ENCODE measurements at regions not wholly inside any gene's neighbourhood (a gene's known extent, or its start where the extent isn't known, plus 50 kb on each side); places are given as distances from the start of the nearest gene placed in this dataset.

DNA sequence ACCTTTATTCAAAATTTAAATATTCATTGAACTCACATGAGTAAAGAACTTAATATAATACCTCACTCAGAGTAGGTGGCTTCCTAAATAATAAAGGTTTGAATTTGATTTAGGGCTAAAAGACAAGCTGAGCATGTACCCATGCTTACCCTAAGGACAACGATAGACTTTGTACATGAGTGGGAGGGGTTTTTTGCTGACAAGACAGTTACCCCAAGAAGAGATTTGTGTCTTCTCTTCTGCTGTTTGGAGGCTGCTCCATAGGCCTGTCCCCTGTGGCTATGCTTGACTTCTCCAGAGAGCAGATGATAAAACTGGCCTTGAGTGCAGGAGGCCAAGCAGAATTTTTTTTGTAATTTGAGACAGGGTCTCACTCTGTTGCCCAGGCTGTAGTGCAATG, 383.9 kb downstream of the TMEM182 start:
- Histone ChIP-seq H3K27me3 (ENCODE audit: control insufficient read depth, insufficient read depth, low read length) (no peaks in the 10 kb centered on the region), H3K36me3 (ENCODE audit: control insufficient read depth, insufficient read depth, low read length) (no peaks in the 10 kb centered on the region), H3K9me3 (ENCODE audit: control insufficient read depth, insufficient read depth, low read length) (no peaks in the 10 kb centered on the region), H3K27ac (ENCODE audit: low read length) (no peak overlapping the region), H3K4me1 (ENCODE audit: control insufficient read depth, insufficient read depth, low read length) (no peaks in the 10 kb centered on the region), H3K4me3 (ENCODE audit: low read length) (no peak overlapping the region)
- DNase-seq (ENCODE audit: low read depth, low spot score): no peak
- no CpG with 5 or more reads among the region's 1 CpG for WGBS (ENCODE audit: insufficient coverage, insufficient read length)

DNA sequence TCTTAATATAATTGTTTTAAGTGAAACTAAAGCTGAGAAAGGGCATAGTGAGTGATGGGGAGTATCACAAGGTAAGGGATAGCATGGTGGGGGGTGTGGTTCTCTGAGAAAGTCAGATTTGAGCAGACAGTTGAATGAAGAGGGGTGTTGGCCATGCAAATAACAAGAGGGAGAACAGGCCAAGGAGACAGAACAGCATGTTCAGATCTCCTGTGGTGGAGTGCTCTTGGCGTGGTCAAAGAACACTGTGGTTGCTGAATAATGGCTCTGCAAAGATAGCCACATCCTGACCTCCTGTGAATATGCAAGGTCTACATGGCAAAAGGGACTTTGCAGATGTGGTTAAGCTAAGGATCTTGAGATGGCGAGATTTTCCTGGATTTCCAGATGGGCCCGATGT, 389.2 kb downstream of the TMEM182 start:
- H3K4me1 ChIP-seq (ENCODE audit: control insufficient read depth, insufficient read depth, low read length): no peaks in the 10 kb centered on the region
- H3K27me3 ChIP-seq (ENCODE audit: control insufficient read depth, insufficient read depth, low read length): no peaks in the 10 kb centered on the region
- H3K27ac ChIP-seq (ENCODE audit: low read length): no peak overlapping the region
- H3K36me3 ChIP-seq (ENCODE audit: control insufficient read depth, insufficient read depth, low read length): no peaks in the 10 kb centered on the region
- no CpG with 5 or more reads among the region's 3 CpGs for WGBS (ENCODE audit: insufficient coverage, insufficient read length)
- H3K9me3 ChIP-seq (ENCODE audit: control insufficient read depth, insufficient read depth, low read length): no peaks in the 10 kb centered on the region
- H3K4me3 ChIP-seq (ENCODE audit: low read length): no peak overlapping the region
- DNase-seq (ENCODE audit: low read depth, low spot score): no peak

DNA sequence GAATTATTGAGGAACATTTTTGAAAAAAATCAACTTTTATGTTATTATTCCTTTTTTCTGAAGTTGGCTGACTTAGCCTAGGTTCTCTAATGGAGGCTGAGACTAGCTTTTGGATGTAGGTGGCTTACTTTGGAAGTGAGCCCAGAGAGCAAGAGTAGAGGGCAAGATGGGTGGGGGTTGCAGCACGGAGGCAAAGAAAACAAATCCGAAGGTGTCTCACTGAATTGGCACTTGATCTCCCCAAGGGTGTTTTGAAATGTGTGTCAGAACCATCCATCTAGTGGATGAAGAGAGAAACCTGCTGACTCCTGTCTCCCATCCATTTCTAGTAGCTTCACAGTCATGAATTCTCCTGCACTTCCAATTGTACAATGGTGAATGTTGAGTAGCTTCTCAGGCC, 390.7 kb downstream of the TMEM182 start:
- WGBS (ENCODE audit: insufficient coverage, insufficient read length): no CpG with 5 or more reads among the region's 2 CpGs
- Histone ChIP-seq H3K9me3 (ENCODE audit: control insufficient read depth, insufficient read depth, low read length) (no peaks in the 10 kb centered on the region), H3K36me3 (ENCODE audit: control insufficient read depth, insufficient read depth, low read length) (no peaks in the 10 kb centered on the region), H3K27ac (ENCODE audit: low read length) (no peak overlapping the region), H3K4me1 (ENCODE audit: control insufficient read depth, insufficient read depth, low read length) (no peaks in the 10 kb centered on the region), H3K27me3 (ENCODE audit: control insufficient read depth, insufficient read depth, low read length) (no peaks in the 10 kb centered on the region), H3K4me3 (ENCODE audit: low read length) (no peak overlapping the region)
- DNase-seq (ENCODE audit: low read depth, low spot score): no peak

DNA sequence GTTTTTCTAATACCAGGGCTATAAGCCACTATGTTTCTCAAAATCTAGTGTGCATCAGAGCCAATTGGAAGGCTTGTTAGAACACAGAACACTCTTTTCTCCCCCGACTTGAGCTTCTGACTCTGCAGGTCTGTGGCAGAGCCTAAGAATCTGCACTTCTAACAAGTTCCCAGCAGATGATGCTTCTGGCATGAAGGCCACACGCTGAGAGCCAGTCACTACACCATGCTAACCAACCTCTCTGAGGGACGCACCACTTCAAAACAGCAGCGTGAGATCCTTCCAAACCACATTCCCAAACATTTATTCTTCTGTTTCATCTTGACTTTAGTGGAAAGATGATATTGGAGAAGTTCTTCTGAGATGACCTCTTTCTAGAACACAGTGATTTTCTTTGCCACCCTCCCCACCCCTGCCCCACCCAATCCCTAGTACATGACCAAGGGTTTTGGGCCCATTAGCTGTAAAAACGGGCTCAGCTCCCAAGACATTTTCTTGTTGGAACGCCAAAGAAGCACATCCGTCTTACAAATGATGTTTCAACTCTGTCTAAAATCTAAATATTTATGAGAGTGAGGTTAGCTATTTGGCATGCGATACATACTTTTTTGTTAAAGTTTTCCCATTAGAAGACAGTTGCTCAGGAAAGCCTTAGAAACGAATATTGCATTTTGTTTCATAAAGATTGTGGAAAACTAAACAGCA, 391.9 kb downstream of the TMEM182 start:
- H3K36me3 ChIP-seq (ENCODE audit: control insufficient read depth, insufficient read depth, low read length): no peaks in the 10 kb centered on the region
- H3K27ac ChIP-seq (ENCODE audit: low read length): no peak overlapping the region
- no peak for DNase-seq (ENCODE audit: low read depth, low spot score)
- no peaks in the 10 kb centered on the region for H3K4me1 ChIP-seq (ENCODE audit: control insufficient read depth, insufficient read depth, low read length)
- WGBS (ENCODE audit: insufficient coverage, insufficient read length): no CpG with 5 or more reads among the region's 9 CpGs
- H3K4me3 ChIP-seq (ENCODE audit: low read length): no peak overlapping the region
- H3K9me3 ChIP-seq (ENCODE audit: control insufficient read depth, insufficient read depth, low read length): no peaks in the 10 kb centered on the region
- no peaks in the 10 kb centered on the region for H3K27me3 ChIP-seq (ENCODE audit: control insufficient read depth, insufficient read depth, low read length)

DNA sequence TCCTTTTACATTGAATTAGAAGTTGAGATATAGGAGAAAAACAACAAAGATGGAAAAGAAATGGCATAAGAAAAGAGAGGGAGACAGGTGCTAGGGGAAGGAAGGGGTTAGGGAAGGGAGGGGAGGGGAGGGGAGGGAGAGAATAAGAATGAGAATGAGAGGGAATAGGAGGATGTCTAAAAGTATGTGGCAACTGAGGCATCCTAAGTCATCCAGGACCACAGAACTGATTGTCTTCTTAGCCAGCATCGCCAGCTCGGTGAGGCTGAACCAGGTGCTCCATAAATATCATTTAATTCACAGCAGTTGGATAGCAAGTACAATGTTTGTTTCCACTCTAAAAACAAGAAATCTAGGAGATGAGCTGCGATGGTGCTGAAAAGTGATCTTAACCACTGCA, 393.5 kb downstream of the TMEM182 start:
- Histone ChIP-seq H3K27me3 (ENCODE audit: control insufficient read depth, insufficient read depth, low read length) (no peaks in the 10 kb centered on the region), H3K4me3 (ENCODE audit: low read length) (no peak overlapping the region), H3K4me1 (ENCODE audit: control insufficient read depth, insufficient read depth, low read length) (no peaks in the 10 kb centered on the region), H3K9me3 (ENCODE audit: control insufficient read depth, insufficient read depth, low read length) (no peaks in the 10 kb centered on the region), H3K36me3 (ENCODE audit: control insufficient read depth, insufficient read depth, low read length) (no peaks in the 10 kb centered on the region), H3K27ac (ENCODE audit: low read length) (no peak overlapping the region)
- no peak for DNase-seq (ENCODE audit: low read depth, low spot score)
- no CpG with 5 or more reads among the region's 3 CpGs for WGBS (ENCODE audit: insufficient coverage, insufficient read length)

DNA sequence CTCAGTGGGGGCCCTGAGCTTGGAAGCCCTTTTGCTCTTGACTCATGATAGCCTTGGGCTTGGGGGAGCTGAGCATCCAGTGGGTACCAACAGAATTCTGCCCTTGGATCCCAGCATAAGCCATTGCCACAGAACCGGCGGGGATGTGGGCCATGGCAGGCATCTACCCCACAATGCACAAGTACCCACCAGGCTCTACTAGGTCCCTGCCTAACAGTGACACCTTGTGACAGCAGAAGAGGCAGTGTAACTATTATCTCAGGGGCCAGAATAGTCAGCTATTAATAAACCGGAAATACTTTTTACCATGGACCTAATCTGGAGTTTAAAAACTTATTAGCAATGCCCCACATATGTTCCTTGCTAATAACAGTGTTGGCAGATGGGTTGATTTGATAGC, 397.2 kb downstream of the TMEM182 start:
- H3K27ac ChIP-seq (ENCODE audit: low read length): no peak overlapping the region
- H3K9me3 ChIP-seq (ENCODE audit: control insufficient read depth, insufficient read depth, low read length): no peaks in the 10 kb centered on the region
- no peaks in the 10 kb centered on the region for H3K4me1 ChIP-seq (ENCODE audit: control insufficient read depth, insufficient read depth, low read length)
- no peak for DNase-seq (ENCODE audit: low read depth, low spot score)
- H3K36me3 ChIP-seq (ENCODE audit: control insufficient read depth, insufficient read depth, low read length): no peaks in the 10 kb centered on the region
- WGBS (ENCODE audit: insufficient coverage, insufficient read length): no CpG with 5 or more reads among the region's 3 CpGs
- H3K27me3 ChIP-seq (ENCODE audit: control insufficient read depth, insufficient read depth, low read length): no peaks in the 10 kb centered on the region
- no peak overlapping the region for H3K4me3 ChIP-seq (ENCODE audit: low read length)

DNA sequence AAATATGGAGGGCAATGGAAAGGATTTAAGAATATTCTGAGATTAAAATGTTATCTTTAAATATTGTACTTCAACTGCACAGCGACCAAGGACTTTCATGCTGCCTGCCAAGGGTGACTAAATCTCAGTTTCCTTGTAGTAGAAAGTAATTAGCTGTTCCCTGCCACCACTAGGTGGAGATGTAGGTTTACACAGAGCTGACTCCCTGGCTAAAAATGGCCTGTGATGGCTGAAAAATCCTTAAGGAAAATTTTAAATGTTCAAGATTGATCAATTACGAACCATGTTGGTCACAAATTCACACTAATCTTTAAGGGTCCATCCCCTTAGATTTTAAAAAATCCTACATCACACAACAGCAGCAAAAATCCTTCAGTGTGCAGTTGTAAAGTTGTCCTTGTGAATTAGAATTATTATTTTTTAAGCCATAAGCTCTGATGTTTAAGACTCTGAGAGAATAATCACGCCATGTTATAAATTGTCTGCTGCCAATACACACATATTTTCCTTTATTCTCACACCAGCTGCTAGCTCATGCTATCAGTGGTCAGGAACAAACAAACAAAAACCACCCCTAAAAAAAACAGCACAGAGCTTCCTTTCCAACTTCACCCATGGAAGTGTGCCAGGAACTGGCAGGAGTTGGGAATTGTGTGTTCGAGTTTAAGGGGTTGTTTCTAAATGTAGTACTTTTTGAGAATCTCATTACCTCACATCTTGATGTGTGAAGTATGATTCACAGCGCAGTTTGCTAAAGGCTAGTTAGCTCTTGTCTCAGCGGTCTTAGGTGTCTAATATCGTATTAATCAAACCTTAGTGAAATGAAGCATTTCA, 399.8 kb downstream of the TMEM182 start:
- DNase-seq (ENCODE audit: low read depth, low spot score): peak; percentile 37
- Histone ChIP-seq H3K27ac (ENCODE audit: low read length) (no peak overlapping the region), H3K36me3 (ENCODE audit: control insufficient read depth, insufficient read depth, low read length) (no peaks in the 10 kb centered on the region), H3K9me3 (ENCODE audit: control insufficient read depth, insufficient read depth, low read length) (no peaks in the 10 kb centered on the region), H3K4me3 (ENCODE audit: low read length) (no peak overlapping the region), H3K4me1 (ENCODE audit: control insufficient read depth, insufficient read depth, low read length) (no peaks in the 10 kb centered on the region), H3K27me3 (ENCODE audit: control insufficient read depth, insufficient read depth, low read length) (no peaks in the 10 kb centered on the region)
- no CpG with 5 or more reads among the region's 7 CpGs for WGBS (ENCODE audit: insufficient coverage, insufficient read length)

DNA sequence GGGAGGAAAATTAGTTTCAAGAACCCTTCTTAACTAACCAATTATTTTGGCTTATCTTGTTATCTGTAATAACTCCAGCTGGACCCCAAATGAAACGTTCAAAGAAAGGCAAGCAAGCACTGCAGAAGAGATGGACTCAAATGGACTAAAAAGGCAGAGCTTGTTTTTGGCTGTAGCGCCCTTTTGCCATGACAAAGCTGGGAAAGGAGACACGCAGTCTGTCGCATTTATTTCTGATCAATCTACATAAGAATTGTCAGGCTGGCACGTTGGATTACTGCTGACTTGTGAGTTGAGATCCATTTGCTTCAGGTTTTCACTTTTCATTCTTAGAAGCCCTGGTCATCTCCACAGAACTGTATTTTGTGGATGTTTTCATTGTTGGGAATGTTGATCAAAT, 402.9 kb downstream of the TMEM182 start:
- Histone ChIP-seq H3K27ac (ENCODE audit: low read length) (no peak overlapping the region), H3K9me3 (ENCODE audit: control insufficient read depth, insufficient read depth, low read length) (no peaks in the 10 kb centered on the region), H3K36me3 (ENCODE audit: control insufficient read depth, insufficient read depth, low read length) (no peaks in the 10 kb centered on the region), H3K4me3 (ENCODE audit: low read length) (no peak overlapping the region), H3K27me3 (ENCODE audit: control insufficient read depth, insufficient read depth, low read length) (no peaks in the 10 kb centered on the region), H3K4me1 (ENCODE audit: control insufficient read depth, insufficient read depth, low read length) (no peaks in the 10 kb centered on the region)
- no CpG with 5 or more reads among the region's 5 CpGs for WGBS (ENCODE audit: insufficient coverage, insufficient read length)
- no peak for DNase-seq (ENCODE audit: low read depth, low spot score)

DNA sequence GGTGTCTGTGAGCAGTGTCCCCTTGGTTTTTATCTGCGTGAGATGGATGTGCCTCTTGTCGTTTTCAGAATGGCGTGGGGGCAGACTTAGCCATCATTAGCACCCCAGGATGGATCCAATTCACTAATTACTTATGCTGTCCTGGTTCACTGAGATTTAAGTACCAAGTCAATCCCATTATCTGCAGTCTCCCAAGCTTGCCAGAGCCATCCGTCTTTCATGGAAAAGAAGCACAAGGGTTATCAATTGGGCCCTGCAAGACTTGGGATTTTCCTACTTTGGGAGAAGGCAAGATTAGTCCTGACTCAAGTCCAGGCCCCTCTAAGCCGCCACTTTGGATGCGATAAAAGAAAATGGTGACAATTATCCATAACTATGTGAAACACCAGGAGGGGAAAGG, 404.0 kb downstream of the TMEM182 start:
- WGBS (ENCODE audit: insufficient coverage, insufficient read length): no CpG with 5 or more reads among the region's 6 CpGs
- Histone ChIP-seq H3K27me3 (ENCODE audit: control insufficient read depth, insufficient read depth, low read length) (no peaks in the 10 kb centered on the region), H3K4me1 (ENCODE audit: control insufficient read depth, insufficient read depth, low read length) (no peaks in the 10 kb centered on the region), H3K4me3 (ENCODE audit: low read length) (no peak overlapping the region), H3K9me3 (ENCODE audit: control insufficient read depth, insufficient read depth, low read length) (no peaks in the 10 kb centered on the region), H3K36me3 (ENCODE audit: control insufficient read depth, insufficient read depth, low read length) (no peaks in the 10 kb centered on the region), H3K27ac (ENCODE audit: low read length) (no peak overlapping the region)
- no peak for DNase-seq (ENCODE audit: low read depth, low spot score)

DNA sequence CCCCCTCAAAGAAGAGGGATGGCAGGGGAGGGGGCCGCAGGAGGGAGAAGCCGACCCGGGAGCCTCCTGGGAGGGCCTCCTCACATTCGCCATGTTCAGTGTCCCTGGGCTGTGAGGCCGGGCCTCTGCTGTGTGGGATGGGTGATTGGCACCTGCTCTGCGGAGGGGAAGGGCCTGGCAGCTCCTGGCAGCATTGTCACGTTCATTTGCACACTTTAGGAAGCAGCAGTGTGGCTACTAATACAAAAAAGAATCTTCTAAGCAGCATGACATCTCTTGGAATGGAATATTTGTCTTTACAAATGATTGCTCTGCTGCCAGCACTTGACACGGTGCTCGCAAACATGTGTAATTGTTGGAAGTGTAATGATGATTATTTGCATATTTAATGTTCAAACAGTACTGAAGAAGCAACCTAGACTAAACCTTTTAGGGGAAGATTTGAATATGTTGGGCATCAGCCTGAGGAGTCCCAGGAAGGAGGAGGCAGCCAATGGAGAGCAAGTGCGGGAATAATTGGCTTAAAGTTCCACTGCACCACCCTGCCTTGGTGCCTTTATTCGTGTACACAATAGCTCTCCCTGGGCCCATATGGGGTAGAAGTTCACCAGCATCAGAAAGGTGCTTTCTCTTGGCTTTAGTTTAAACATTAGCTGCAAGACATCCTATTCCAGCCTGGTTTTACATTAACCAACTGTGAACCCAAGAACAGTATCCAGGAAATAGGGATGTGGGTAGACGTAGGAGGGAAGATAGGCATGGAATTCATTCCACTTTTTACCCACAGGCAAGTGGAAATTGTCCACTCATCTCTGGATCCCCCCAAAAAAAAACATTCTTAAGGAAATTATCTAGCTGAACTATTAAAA, 404.9 kb downstream of the TMEM182 start:
- Histone ChIP-seq H3K27ac (ENCODE audit: low read length) (no peak overlapping the region), H3K9me3 (ENCODE audit: control insufficient read depth, insufficient read depth, low read length) (no peaks in the 10 kb centered on the region), H3K4me3 (ENCODE audit: low read length) (no peak overlapping the region), H3K27me3 (ENCODE audit: control insufficient read depth, insufficient read depth, low read length) (no peaks in the 10 kb centered on the region), H3K36me3 (ENCODE audit: control insufficient read depth, insufficient read depth, low read length) (no peaks in the 10 kb centered on the region), H3K4me1 (ENCODE audit: control insufficient read depth, insufficient read depth, low read length) (no peaks in the 10 kb centered on the region)
- DNase-seq (ENCODE audit: low read depth, low spot score): no peak
- no CpG with 5 or more reads among the region's 12 CpGs for WGBS (ENCODE audit: insufficient coverage, insufficient read length)

All from iPS DF 6.9 (cell line).